GM12878 (cell line): ENCODE measurements at regions not wholly inside any gene's neighbourhood (a gene's known extent, or its start where the extent isn't known, plus 50 kb on each side); places are given as distances from the start of the nearest gene placed in this dataset.
"Not testable (repeated sequence)": the region's sequence is repeated elsewhere in the genome, so short reads cannot be mapped to it uniquely, and the experiment has no call there.

Experiments
- ATAC-seq: fragments of 200-7000 bp; cut with Tn5 transposase; 3 replicates; pipeline ENCODE4 v1.9.1; 2020; ENCODE audit warnings: mild to moderate bottlenecking, moderate library complexity
- BruUV-seq: library from RNA; stranded (reverse); fragments of 400-500 nt; replicated peaks from 2 replicates; lab custom pipeline; 2021; lab: Mats Ljungman, UMichigan
- CTCF ChIA-PET: fragments of 300-600 bp; sonication (Branson Sonifier 250); formaldehyde crosslinking; extraction: SDS; loops from one replicate; lab custom pipeline; 2021; ENCODE audit warnings: inconsistent platforms; lab: Yijun Ruan, JAX
- POLR2A ChIA-PET: fragments of 350-600 bp; formaldehyde crosslinking; extraction: SDS; loops from one replicate; lab custom pipeline; 2021; ENCODE audit warnings: inconsistent platforms; lab: Charles Lee
- RAD21 ChIA-PET: fragments of 300-600 bp; sonication (Branson Sonifier 250); formaldehyde crosslinking; loops from one replicate; lab custom pipeline; 2023; ENCODE audit warnings: antibody characterized with exemption; ENCODE audit not compliant: unreplicated experiment; lab: Charles Lee
- SMC1A ChIA-PET: fragments of 300-600 bp; sonication (Branson Sonifier 250); formaldehyde crosslinking; loops from one replicate; lab custom pipeline; 2023; ENCODE audit not compliant: unreplicated experiment, uncharacterized antibody; lab: Charles Lee
- DNase-seq: peaks from one replicate; pipeline ENCODE4 v3.0.0-alpha.2; 2011; ENCODE audit warnings: low read depth, low spot score
- FAIRE-seq: peaks from 3 replicates; lab custom pipeline; 2011; peaks lifted over from hg19 to GRCh38; lab: Jason Lieb, UNC
- H2AFZ ChIP-seq: 2 replicates; pipeline ENCODE4 v1.6.0; 2011; ENCODE audit warnings: low read depth, low read length, control low read depth; ENCODE audit not compliant: control insufficient read depth
- H3K27ac ChIP-seq: 2 replicates; pipeline ENCODE4 v1.5.1; 2011; ENCODE audit warnings: control low read depth; ENCODE audit not compliant: control insufficient read depth, insufficient read depth
- H3K27me3 ChIP-seq, 2 experiments: replicated peaks in 1 of 2; 2 replicates each; pipeline versions ENCODE4 v1.6.0 to v1.6.1; 2011; ENCODE audit warnings: low read length in 1 of 2; ENCODE audit not compliant: control insufficient read depth in 2 of 2, insufficient read depth in 2 of 2
- H3K36me3 ChIP-seq, 2 experiments: 2 replicates each; pipeline ENCODE4 v1.5.1; 2011; ENCODE audit warnings: low read length in 1 of 2; ENCODE audit not compliant: control insufficient read depth in 2 of 2, insufficient read depth in 2 of 2
- H3K4me1 ChIP-seq: 2 replicates; pipeline ENCODE4 v1.6.1; 2011; ENCODE audit warnings: mild to moderate bottlenecking, low read length, moderate library complexity, mixed read lengths; ENCODE audit not compliant: control insufficient read depth, insufficient read depth
- H3K4me2 ChIP-seq: 2 replicates; pipeline ENCODE4 v1.6.0; 2011; ENCODE audit warnings: control low read depth; ENCODE audit not compliant: control insufficient read depth, insufficient read depth
- H3K4me3 ChIP-seq: fragments of 200-600 bp; sonication (generic); 2 replicates; pipeline ENCODE4 v1.5.1; 2016
- H3K79me2 ChIP-seq: 2 replicates; pipeline ENCODE4 v1.6.0; 2011; ENCODE audit warnings: low read length; ENCODE audit not compliant: control insufficient read depth, insufficient read depth
- H3K9ac ChIP-seq: 2 replicates; pipeline ENCODE4 v1.8.0; 2011; ENCODE audit warnings: low read length, control low read depth, mixed read lengths; ENCODE audit not compliant: control insufficient read depth, insufficient read depth
- H3K9me3 ChIP-seq: replicated peaks from 3 replicates; pipeline ENCODE4 v1.5.1; 2011; ENCODE audit warnings: mild to moderate bottlenecking, low read length; ENCODE audit not compliant: control insufficient read depth, insufficient read depth
- H4K20me1 ChIP-seq: 2 replicates; pipeline ENCODE4 v1.6.0; 2011; ENCODE audit not compliant: control insufficient read depth, insufficient read depth
- BHLHE40 ChIP-seq, 2 experiments: fragments of 450-650 bp in 1 of 2; IDR thresholded peaks; 2 replicates each; pipeline ENCODE4 v1.6.1; 2011 to 2017; ENCODE audit warnings: low read depth in 2 of 2, borderline replicate concordance in 1 of 2, improper control_type of control experiment in 1 of 2, low read length in 1 of 2, mild to moderate bottlenecking in 1 of 2
- ETV6 ChIP-seq, 2 experiments: fragments of 450-650 bp in 1 of 2; IDR thresholded peaks in 1 of 2; conservative IDR thresholded peaks in 1 of 2; 2 replicates each; pipeline ENCODE4 v1.6.1; 2014; ENCODE audit warnings: antibody characterized with exemption in 1 of 2, borderline replicate concordance in 1 of 2, low read depth in 1 of 2, mild to moderate bottlenecking in 1 of 2, moderate library complexity in 1 of 2
- ZNF217 ChIP-seq: fragments of 450-650 bp; IDR thresholded peaks from 2 replicates; pipeline ENCODE4 v1.6.1; 2017; ENCODE audit warnings: antibody characterized with exemption, mild to moderate bottlenecking
- ZZZ3 ChIP-seq: IDR thresholded peaks from 2 replicates; pipeline ENCODE4 v1.6.1; 2011; ENCODE audit warnings: low read depth; ENCODE audit not compliant: control insufficient read depth, insufficient read length
- WGBS: methylation state at CpG from one replicate; pipeline ENCODE4 v1.1.6; 2016; ENCODE audit warnings: low lambda C conversion rate; ENCODE audit not compliant: insufficient replicate concordance, insufficient coverage; ENCODE audit errors: missing lambda C conversion rate; 5-methylcytosine and 5-hydroxymethylcytosine counted together
- in situ Hi-C: fragments of 300-500 bp; cut with MboI; formaldehyde crosslinking; loops from 9 replicates; pipeline ENCODE4 v1.14.3; 2018; ENCODE audit warnings: mixed read lengths
- intact Hi-C: fragments of 100-400 bp; cut with micrococcal nuclease; formaldehyde crosslinking; loops from one replicate; pipeline ENCODE4 v1.14.2; 2022; ENCODE audit not compliant: unreplicated experiment

GRCh38 chr17:64728041-64728695 is 66.1 kb upstream of the SMURF2 start:
- H2AFZ ChIP-seq = no peak overlapping the region
- ChIA-PET RAD21 (no interaction called here), CTCF (interaction anchor here (0.7 kb wide), 1 partner anchor 14 kb away, joined by 3 read pairs; no protein-coding TSS in a partner anchor), POLR2A (no interaction called here), SMC1A (no interaction called here)
- ATAC-seq (no peak), FAIRE-seq (no peak), DNase-seq (no peak)
- no peaks in the 10 kb centered on the region for H3K79me2 ChIP-seq
- H3K27me3 ChIP-seq = no peaks in the 10 kb centered on the region; a peak in 1 of 4 replicates
- H3K4me2 ChIP-seq = no peak overlapping the region
- TF ChIP-seq ZNF217 (no peak), ZZZ3 (no peak), ETV6 (conservative IDR thresholded peaks at IDR 0.05 in 1 of 2, IDR thresholded peaks at IDR 0.05 in 1 of 2; ENCODE audit: borderline replicate concordance in 1 of 2, low read depth in 1 of 2) (no peak), BHLHE40 (IDR thresholded peaks at IDR 0.05; ENCODE audit: borderline replicate concordance in 1 of 2, low read depth in 2 of 2, low read length in 1 of 2) (no peak)
- no peaks in the 10 kb centered on the region for H3K4me1 ChIP-seq
- no peak overlapping the region for H3K9ac ChIP-seq
- WGBS = 50% methylated on average over 8 of the region's 8 CpGs
- no peaks in the 10 kb centered on the region for H4K20me1 ChIP-seq
- H3K9me3 ChIP-seq = no peaks in the 10 kb centered on the region
- in situ Hi-C loops (no loop called here), intact Hi-C loops (no loop called here)
- no peaks in the 10 kb centered on the region for H3K36me3 ChIP-seq
- H3K4me3 ChIP-seq = no peak overlapping the region
- no peak overlapping the region for H3K27ac ChIP-seq
- BruUV-seq = no TSS peak

GRCh38 chr17:64726025-64726424 is 63.9 kb upstream of the SMURF2 start:
- H3K9me3 ChIP-seq, SMC1A ChIA-PET, H2AFZ ChIP-seq, DNase-seq, H3K36me3 ChIP-seq, ATAC-seq, RAD21 ChIA-PET, intact Hi-C loops, H3K4me2 ChIP-seq, H3K4me1 ChIP-seq, H3K27me3 ChIP-seq, BruUV-seq, in situ Hi-C loops, H4K20me1 ChIP-seq, H3K4me3 ChIP-seq, FAIRE-seq, POLR2A ChIA-PET, H3K9ac ChIP-seq, H3K79me2 ChIP-seq, H3K27ac ChIP-seq: not testable (repeated sequence)
- CTCF ChIA-PET = interaction anchor here (1.5 kb wide), 1 partner anchor 11 kb away, joined by 3 read pairs; no protein-coding TSS in a partner anchor
- WGBS = 82% methylated on average over 5 of the region's 5 CpGs

GRCh38 chr17:64724246-64724645 is 62.1 kb upstream of the SMURF2 start:
- CTCF ChIA-PET, SMC1A ChIA-PET, H3K4me3 ChIP-seq, H3K79me2 ChIP-seq, ATAC-seq, BruUV-seq, DNase-seq, H3K36me3 ChIP-seq, intact Hi-C loops, H3K9me3 ChIP-seq, H3K27ac ChIP-seq, H2AFZ ChIP-seq, H4K20me1 ChIP-seq, H3K27me3 ChIP-seq, RAD21 ChIA-PET, FAIRE-seq, POLR2A ChIA-PET, H3K4me1 ChIP-seq, in situ Hi-C loops, H3K9ac ChIP-seq, H3K4me2 ChIP-seq: not testable (repeated sequence)
- 58% methylated on average over 8 of the region's 8 CpGs for WGBS
